ENCODE measurements at regions not wholly inside any gene's neighbourhood (a gene's known extent, or its start where the extent isn't known, plus 50 kb on each side); places are given as distances from the start of the nearest gene placed in this dataset.
"Not testable (repeated sequence)": the region's sequence is repeated elsewhere in the genome, so short reads cannot be mapped to it uniquely, and the experiment has no call there.

- no peak overlapping the region for H3K4me3 ChIP-seq (replicated peaks; ENCODE audit: insufficient read depth, low read length)
Measured at GRCh38 chr2:132279930-132280615, 118.3 kb upstream of the ANKRD30BL start.

GRCh38 chr2:132280912-132281311, 119.2 kb upstream of the ANKRD30BL start:
- no peak overlapping the region for H3K27ac ChIP-seq (replicated peaks)
- no peak overlapping the region for H3K4me3 ChIP-seq (replicated peaks; ENCODE audit: insufficient read depth, low read length)
- no peak for TF ChIP-seq REST (IDR thresholded peaks at IDR 0.05; ENCODE audit: insufficient replicate concordance, low read depth)
- TF ChIP-seq GABPA (IDR thresholded peaks at IDR 0.05; ENCODE audit: low read depth) = no peak
- TF ChIP-seq CTCF (IDR thresholded peaks at IDR 0.05; ENCODE audit: insufficient read depth, low read length) = no peak
- TF ChIP-seq SPI1 (IDR thresholded peaks at IDR 0.05; ENCODE audit: borderline replicate concordance, low read depth) = no peak
- TF ChIP-seq POLR2AphosphoS5 (IDR thresholded peaks at IDR 0.05; ENCODE audit: low read depth) = no peak
- no peak for DNase-seq (ENCODE audit: low read depth in 1 of 2, low spot score in 1 of 2)
- H3K27me3 ChIP-seq (ENCODE audit: insufficient read depth, poor library complexity, severe bottlenecking) = no peaks in the 10 kb centered on the region

More at GRCh38 chr2:132279930-132280615, 118.3 kb upstream of the ANKRD30BL start:
- TF ChIP-seq POLR2AphosphoS5 (IDR thresholded peaks at IDR 0.05; ENCODE audit: low read depth) (no peak), GABPA (IDR thresholded peaks at IDR 0.05; ENCODE audit: low read depth) (no peak)
- no peak overlapping the region for H3K27ac ChIP-seq (replicated peaks)
- H3K27me3 ChIP-seq (ENCODE audit: insufficient read depth, poor library complexity, severe bottlenecking) = no peaks in the 10 kb centered on the region
- no peak for DNase-seq (ENCODE audit: low read depth in 1 of 2, low spot score in 1 of 2)

- H3K27me3 ChIP-seq (ENCODE audit: insufficient read depth, poor library complexity, severe bottlenecking); DNase-seq (ENCODE audit: low read depth in 1 of 2, low spot score in 1 of 2); H3K27ac ChIP-seq (replicated peaks); H3K4me3 ChIP-seq (replicated peaks; ENCODE audit: insufficient read depth, low read length): not testable (repeated sequence)
Measured at GRCh38 chr2:132282104-132282503, 120.4 kb upstream of the ANKRD30BL start.

GRCh38 chr2:132282911-132283310, 121.2 kb upstream of the ANKRD30BL start:
- no peak overlapping the region for H3K4me3 ChIP-seq (replicated peaks; ENCODE audit: insufficient read depth, low read length)
- no peaks in the 10 kb centered on the region for H3K27me3 ChIP-seq (ENCODE audit: insufficient read depth, poor library complexity, severe bottlenecking)
- no peak overlapping the region for H3K27ac ChIP-seq (replicated peaks)
- no peak for DNase-seq (ENCODE audit: low read depth in 1 of 2, low spot score in 1 of 2)
- TF ChIP-seq POLR2AphosphoS5 (IDR thresholded peaks at IDR 0.05; ENCODE audit: low read depth) (no peak), SPI1 (IDR thresholded peaks at IDR 0.05; ENCODE audit: borderline replicate concordance, low read depth) (no peak), CTCF (IDR thresholded peaks at IDR 0.05; ENCODE audit: insufficient read depth, low read length) (no peak), REST (IDR thresholded peaks at IDR 0.05; ENCODE audit: insufficient replicate concordance, low read depth) (no peak), GABPA (IDR thresholded peaks at IDR 0.05; ENCODE audit: low read depth) (no peak)

GRCh38 chr2:132286289-132286911, 124.6 kb upstream of the ANKRD30BL start:
- H3K27me3 ChIP-seq (ENCODE audit: insufficient read depth, poor library complexity, severe bottlenecking); DNase-seq (ENCODE audit: low read depth in 1 of 2, low spot score in 1 of 2); H3K4me3 ChIP-seq (replicated peaks; ENCODE audit: insufficient read depth, low read length); H3K27ac ChIP-seq (replicated peaks): not testable (repeated sequence)

- not testable (repeated sequence) for H3K27ac ChIP-seq (replicated peaks); H3K4me3 ChIP-seq (replicated peaks; ENCODE audit: insufficient read depth, low read length); DNase-seq (ENCODE audit: low read depth in 1 of 2, low spot score in 1 of 2); H3K27me3 ChIP-seq (ENCODE audit: insufficient read depth, poor library complexity, severe bottlenecking)
Measured at GRCh38 chr2:132287910-132288309, 126.2 kb upstream of the ANKRD30BL start.

GRCh38 chr2:132289138-132289537, 127.4 kb upstream of the ANKRD30BL start:
- H3K4me3 ChIP-seq (replicated peaks; ENCODE audit: insufficient read depth, low read length); H3K27me3 ChIP-seq (ENCODE audit: insufficient read depth, poor library complexity, severe bottlenecking); H3K27ac ChIP-seq (replicated peaks): not testable (repeated sequence)

GRCh38 chr2:132289812-132290211, 126.8 kb upstream of the GPR39 start:
- DNase-seq (ENCODE audit: low read depth in 1 of 2, low spot score in 1 of 2); H3K4me3 ChIP-seq (replicated peaks; ENCODE audit: insufficient read depth, low read length); H3K27me3 ChIP-seq (ENCODE audit: insufficient read depth, poor library complexity, severe bottlenecking); H3K27ac ChIP-seq (replicated peaks): not testable (repeated sequence)

More at GRCh38 chr2:132289138-132289537, 127.4 kb upstream of the ANKRD30BL start:
- DNase-seq (ENCODE audit: low read depth in 1 of 2, low spot score in 1 of 2) = not testable (repeated sequence)

Measured in HL-60 (cell line).